Left lobe of liver (tissue), 2 donors: ENCODE measurements at regions not wholly inside any gene's neighbourhood (a gene's known extent, or its start where the extent isn't known, plus 50 kb on each side); places are given as distances from the start of the nearest gene placed in this dataset.

Experiments used
- ATAC-seq: fragments of 200-7000 bp; cut with Tn5 transposase; one replicate; pipeline ENCODE4 v1.9.1; 2020; ENCODE audit warnings: mild to moderate bottlenecking, moderate library complexity
- DNase-seq: peaks from one replicate; pipeline ENCODE4 v3.0.0-alpha.2; 2020; ENCODE audit warnings: low spot score
- donor health status: DM: no; HTN: no; CAD: no; lungs with moderate emphysema.
- donor health status: DM: no; HTN: yes; CAD: no.

- ATAC-seq, result no peak
Observed at GRCh38 chr2:168338292-168338691, 90.9 kb upstream of the STK39 start.

GRCh38 chr2:168338803-168339437 lies 91.5 kb upstream of the STK39 start:
- ATAC-seq (no peak), DNase-seq (no peak)

More at GRCh38 chr2:168338292-168338691, 90.9 kb upstream of the STK39 start:
- no peak for DNase-seq

- no peak for ATAC-seq
- DNase-seq, result no peak
Observed at GRCh38 chr2:168340931-168341330, 93.5 kb upstream of the STK39 start.

GRCh38 chr2:168343586-168343985 lies 96.2 kb upstream of the STK39 start:
- ATAC-seq (no peak), DNase-seq (no peak)

GRCh38 chr2:168344706-168345105 lies 97.3 kb upstream of the STK39 start:
- no peak for ATAC-seq

GRCh38 chr2:168345601-168346000 lies 98.2 kb upstream of the STK39 start:
- ATAC-seq, result no peak
- DNase-seq, result no peak

More at GRCh38 chr2:168344706-168345105, 97.3 kb upstream of the STK39 start:
- DNase-seq, result no peak

- DNase-seq (peak; percentile 67), ATAC-seq (peak; percentile 97)
Observed at GRCh38 chr2:168346725-168347477, 99.5 kb upstream of the STK39 start.

GRCh38 chr2:168348076-168348475 lies 100.7 kb upstream of the STK39 start:
- DNase-seq (no peak), ATAC-seq (peak; percentile 58)

- DNase-seq, result no peak
- no peak for ATAC-seq
Observed at GRCh38 chr2:168350380-168350779, 103.0 kb upstream of the STK39 start.

GRCh38 chr2:168353251-168353650 lies 102.8 kb upstream of the CERS6 start:
- no peak for DNase-seq
- no peak for ATAC-seq

- no peak for DNase-seq
Observed at GRCh38 chr2:168354499-168354898, 101.6 kb upstream of the CERS6 start.

GRCh38 chr2:168355121-168355520 lies 101.0 kb upstream of the CERS6 start:
- no peak for ATAC-seq

More at GRCh38 chr2:168354499-168354898, 101.6 kb upstream of the CERS6 start:
- ATAC-seq, result no peak

GRCh38 chr2:168355779-168356476 lies 100.1 kb upstream of the CERS6 start:
- no peak for ATAC-seq
- DNase-seq, result no peak

More at GRCh38 chr2:168355121-168355520, 101.0 kb upstream of the CERS6 start:
- no peak for DNase-seq

- ATAC-seq (no peak), DNase-seq (no peak)
Observed at GRCh38 chr2:168356477-168356835, 99.6 kb upstream of the CERS6 start.

- ATAC-seq (no peak), DNase-seq (no peak)
Observed at GRCh38 chr2:168357797-168358472, 98.1 kb upstream of the CERS6 start.

GRCh38 chr2:168359082-168359481 lies 97.0 kb upstream of the CERS6 start:
- ATAC-seq, result no peak

GRCh38 chr2:168363347-168364092 lies 92.6 kb upstream of the CERS6 start:
- ATAC-seq (no peak), DNase-seq (no peak)

More at GRCh38 chr2:168359082-168359481, 97.0 kb upstream of the CERS6 start:
- DNase-seq, result no peak

GRCh38 chr2:168365094-168365621 lies 90.9 kb upstream of the CERS6 start:
- ATAC-seq (no peak), DNase-seq (no peak)

GRCh38 chr2:168369031-168369430 lies 87.0 kb upstream of the CERS6 start:
- DNase-seq (no peak), ATAC-seq (no peak)
